ENCODE measurements at regions not wholly inside any gene's neighbourhood (a gene's known extent, or its start where the extent isn't known, plus 50 kb on each side); places are given as distances from the start of the nearest gene placed in this dataset.

- H3K4me3 Mint-ChIP-seq, result no peak overlapping the region
- no peaks in the 10 kb centered on the region for H3K9me3 Mint-ChIP-seq
- H3K4me1 Mint-ChIP-seq (ENCODE audit: low read depth), result peaks cover 5% of the 10 kb centered on the region
- no peaks in the 10 kb centered on the region for H3K36me3 Mint-ChIP-seq (ENCODE audit: low read depth)
- H3K27ac Mint-ChIP-seq, result no peak overlapping the region
- peaks cover 6% of the 10 kb centered on the region for H3K27me3 Mint-ChIP-seq (ENCODE audit: low read depth)
Observed at GRCh38 chr15:62875626-62876021, 166.9 kb upstream of the TPM1 start.

DNA sequence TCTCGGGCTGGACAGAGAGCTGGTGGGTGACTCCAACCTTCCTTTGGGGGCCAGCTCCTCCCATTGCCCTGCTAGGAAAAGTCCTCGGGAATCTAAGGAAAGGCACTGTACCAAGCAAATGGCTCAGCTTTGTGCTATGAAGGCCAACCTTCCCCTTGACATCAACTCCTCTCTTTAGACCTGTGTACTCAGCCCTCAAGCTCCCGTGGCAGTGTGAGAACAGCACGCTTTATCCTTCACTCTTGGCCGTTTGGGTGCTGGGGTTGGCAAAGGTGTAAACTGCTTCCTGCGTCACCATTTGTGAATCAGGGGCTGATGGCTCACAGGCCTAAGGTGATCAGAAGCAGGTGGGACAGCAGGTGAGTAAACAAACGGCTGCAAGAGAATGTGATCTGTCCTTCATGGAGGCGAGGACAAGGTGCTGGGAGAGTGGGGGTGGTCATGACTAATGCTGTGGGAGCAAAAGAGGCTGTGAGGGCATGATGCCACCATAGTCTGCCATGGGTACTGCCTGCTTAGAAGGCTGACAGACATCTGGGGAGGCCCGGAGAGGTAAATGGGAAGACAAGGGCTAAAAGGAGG lies 165.2 kb upstream of the TPM1 start:
- H3K27ac Mint-ChIP-seq, result no peak overlapping the region
- peaks cover 9% of the 10 kb centered on the region for H3K27me3 Mint-ChIP-seq (ENCODE audit: low read depth)
- H3K4me3 Mint-ChIP-seq, result no peak overlapping the region
- H3K9me3 Mint-ChIP-seq, result no peaks in the 10 kb centered on the region
- H3K4me1 Mint-ChIP-seq (ENCODE audit: low read depth), result peaks cover 5% of the 10 kb centered on the region
- H3K36me3 Mint-ChIP-seq (ENCODE audit: low read depth), result no peaks in the 10 kb centered on the region

- no peaks in the 10 kb centered on the region for H3K36me3 Mint-ChIP-seq (ENCODE audit: low read depth)
- peaks cover 16% of the 10 kb centered on the region for H3K27me3 Mint-ChIP-seq (ENCODE audit: low read depth)
- H3K9me3 Mint-ChIP-seq, result no peaks in the 10 kb centered on the region
- H3K4me3 Mint-ChIP-seq, result no peak overlapping the region
- H3K27ac Mint-ChIP-seq, result no peak overlapping the region
- H3K4me1 Mint-ChIP-seq (ENCODE audit: low read depth), result peaks cover 5% of the 10 kb centered on the region
Observed at GRCh38 chr15:62878070-62878469, 164.5 kb upstream of the TPM1 start.

GRCh38 chr15:62879770-62880169 lies 162.8 kb upstream of the TPM1 start:
- no peaks in the 10 kb centered on the region for H3K36me3 Mint-ChIP-seq (ENCODE audit: low read depth)
- no peaks in the 10 kb centered on the region for H3K9me3 Mint-ChIP-seq
- H3K27ac Mint-ChIP-seq, result no peak overlapping the region
- no peak overlapping the region for H3K4me3 Mint-ChIP-seq
- H3K4me1 Mint-ChIP-seq (ENCODE audit: low read depth), result peaks cover 5% of the 10 kb centered on the region
- H3K27me3 Mint-ChIP-seq (ENCODE audit: low read depth), result peaks cover 21% of the 10 kb centered on the region

DNA sequence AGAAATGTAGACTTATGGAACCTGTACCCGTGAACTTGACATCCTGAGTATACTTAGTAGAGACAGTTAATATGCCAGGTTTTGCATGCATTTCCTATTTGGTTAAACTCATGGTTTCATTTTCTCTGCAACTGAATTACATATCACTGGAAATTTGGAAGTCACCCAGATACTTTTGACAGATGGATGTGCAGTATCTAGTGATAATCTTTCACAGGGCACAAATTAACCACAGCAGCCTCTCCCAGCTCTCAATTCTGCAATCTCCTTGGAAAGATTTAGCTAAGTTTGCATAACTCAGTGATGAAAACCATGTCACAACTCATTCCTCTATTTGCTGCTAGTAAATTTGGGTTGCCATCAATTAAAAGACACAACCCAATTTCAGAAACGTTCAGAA lies 162.3 kb upstream of the TPM1 start:
- H3K9me3 Mint-ChIP-seq, result no peaks in the 10 kb centered on the region
- H3K4me3 Mint-ChIP-seq, result no peak overlapping the region
- H3K27ac Mint-ChIP-seq, result no peak overlapping the region
- no peaks in the 10 kb centered on the region for H3K36me3 Mint-ChIP-seq (ENCODE audit: low read depth)
- H3K4me1 Mint-ChIP-seq (ENCODE audit: low read depth), result peaks cover 5% of the 10 kb centered on the region
- peaks cover 21% of the 10 kb centered on the region for H3K27me3 Mint-ChIP-seq (ENCODE audit: low read depth)

GRCh38 chr15:62881056-62881455 lies 161.5 kb upstream of the TPM1 start:
- peaks cover 21% of the 10 kb centered on the region for H3K27me3 Mint-ChIP-seq (ENCODE audit: low read depth)
- H3K27ac Mint-ChIP-seq, result no peak overlapping the region
- no peak overlapping the region for H3K4me3 Mint-ChIP-seq
- peaks cover 5% of the 10 kb centered on the region for H3K4me1 Mint-ChIP-seq (ENCODE audit: low read depth)
- no peaks in the 10 kb centered on the region for H3K9me3 Mint-ChIP-seq
- no peaks in the 10 kb centered on the region for H3K36me3 Mint-ChIP-seq (ENCODE audit: low read depth)

- Mint-ChIP-seq H3K9me3 (no peaks in the 10 kb centered on the region), H3K27me3 (ENCODE audit: low read depth) (peaks cover 21% of the 10 kb centered on the region), H3K36me3 (ENCODE audit: low read depth) (no peaks in the 10 kb centered on the region), H3K4me1 (ENCODE audit: low read depth) (peaks cover 5% of the 10 kb centered on the region), H3K27ac (no peak overlapping the region), H3K4me3 (no peak overlapping the region)
Observed at GRCh38 chr15:62883938-62884479, 158.5 kb upstream of the TPM1 start.

DNA sequence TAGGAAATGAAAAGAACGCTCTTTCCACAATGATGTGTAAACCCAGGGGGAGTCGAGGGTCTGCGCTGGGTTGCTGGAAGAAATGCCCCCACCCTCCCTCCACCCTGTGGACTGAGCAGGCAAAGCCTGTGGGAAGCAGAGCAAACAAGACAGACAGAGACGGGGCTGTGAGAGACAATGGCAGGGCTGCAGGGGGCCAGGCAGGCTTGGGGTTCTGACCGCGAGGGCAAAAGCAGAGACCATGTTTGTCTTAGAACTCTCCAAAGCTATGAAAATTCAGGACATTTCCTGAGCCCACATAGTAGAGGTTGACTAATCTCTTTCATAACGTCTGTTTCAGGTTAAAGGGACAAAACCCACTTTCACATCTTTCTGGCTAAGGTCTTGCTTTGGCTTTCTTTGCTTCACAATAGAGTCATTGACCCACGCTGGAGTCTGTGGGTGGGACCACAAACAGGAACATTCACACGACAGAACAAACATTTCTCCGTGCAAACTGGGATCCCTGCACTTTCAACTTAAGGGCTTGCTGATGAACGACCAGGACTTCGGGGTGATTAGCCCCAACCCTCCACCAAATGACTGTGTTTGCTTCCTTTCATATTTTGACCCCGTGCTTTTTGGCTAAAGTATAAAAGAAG lies 156.0 kb upstream of the TPM1 start:
- Mint-ChIP-seq H3K4me3 (no peak overlapping the region), H3K27me3 (ENCODE audit: low read depth) (peaks cover 19% of the 10 kb centered on the region), H3K27ac (no peak overlapping the region), H3K9me3 (no peaks in the 10 kb centered on the region), H3K36me3 (ENCODE audit: low read depth) (no peaks in the 10 kb centered on the region), H3K4me1 (ENCODE audit: low read depth) (no peaks in the 10 kb centered on the region)

- Mint-ChIP-seq H3K4me3 (no peak overlapping the region), H3K9me3 (no peaks in the 10 kb centered on the region), H3K36me3 (ENCODE audit: low read depth) (no peaks in the 10 kb centered on the region), H3K27ac (no peak overlapping the region), H3K4me1 (ENCODE audit: low read depth) (no peaks in the 10 kb centered on the region), H3K27me3 (ENCODE audit: low read depth) (peaks cover 18% of the 10 kb centered on the region)
Observed at GRCh38 chr15:62887113-62887570, 155.4 kb upstream of the TPM1 start.

DNA sequence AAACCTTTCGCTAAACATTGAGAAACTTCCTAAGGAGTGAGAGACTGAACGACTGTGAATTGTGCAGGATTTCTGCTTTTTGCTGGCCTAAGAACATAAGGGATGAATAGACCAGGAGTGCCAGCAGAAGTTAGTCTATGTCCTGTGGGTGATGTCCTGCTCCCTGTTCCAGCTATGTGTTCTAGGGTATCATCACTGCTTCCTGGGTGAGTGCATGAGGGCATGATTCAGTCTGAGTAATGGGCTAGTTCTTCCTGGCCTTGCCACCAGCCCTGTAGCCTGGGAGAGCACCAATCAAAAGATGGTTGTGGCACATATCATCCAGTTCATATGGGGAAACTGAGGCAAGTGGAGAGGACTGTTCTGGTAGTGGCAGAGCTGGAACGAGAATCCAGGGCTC lies 153.9 kb upstream of the TPM1 start:
- no peaks in the 10 kb centered on the region for H3K36me3 Mint-ChIP-seq (ENCODE audit: low read depth)
- H3K4me1 Mint-ChIP-seq (ENCODE audit: low read depth), result no peaks in the 10 kb centered on the region
- H3K27me3 Mint-ChIP-seq (ENCODE audit: low read depth), result peaks cover 4% of the 10 kb centered on the region
- H3K27ac Mint-ChIP-seq, result no peak overlapping the region
- no peak overlapping the region for H3K4me3 Mint-ChIP-seq
- H3K9me3 Mint-ChIP-seq, result no peaks in the 10 kb centered on the region

DNA sequence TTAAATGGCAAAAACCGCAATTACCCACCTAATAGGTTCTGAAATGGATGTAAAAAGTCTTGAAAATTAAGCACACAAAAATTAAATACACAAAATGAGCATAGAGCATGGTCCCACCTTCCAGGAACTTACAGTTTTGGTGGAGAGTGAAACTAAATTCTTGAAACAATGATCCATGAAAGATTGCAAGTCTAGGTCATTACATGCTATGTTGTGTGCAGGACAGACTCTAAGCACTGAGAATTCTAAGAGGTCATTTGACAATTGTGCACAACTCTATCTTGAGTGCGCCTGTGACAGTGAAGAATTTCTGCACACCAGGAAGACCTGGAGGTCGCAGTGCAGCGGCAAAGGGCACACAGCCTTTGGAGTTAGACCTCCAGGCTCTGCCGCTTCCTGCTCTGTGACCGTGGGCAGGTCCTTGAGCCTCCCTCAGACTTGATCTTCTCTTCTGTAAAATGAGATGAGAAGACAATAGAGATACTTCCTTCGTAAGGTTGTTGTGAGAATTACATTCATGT lies 153.3 kb upstream of the TPM1 start:
- Mint-ChIP-seq H3K4me3 (no peak overlapping the region), H3K36me3 (ENCODE audit: low read depth) (no peaks in the 10 kb centered on the region), H3K9me3 (no peaks in the 10 kb centered on the region), H3K27me3 (ENCODE audit: low read depth) (peaks cover 4% of the 10 kb centered on the region), H3K4me1 (ENCODE audit: low read depth) (no peaks in the 10 kb centered on the region), H3K27ac (no peak overlapping the region)

GRCh38 chr15:62889734-62890505 lies 152.6 kb upstream of the TPM1 start:
- H3K4me3 Mint-ChIP-seq, result no peak overlapping the region
- H3K4me1 Mint-ChIP-seq (ENCODE audit: low read depth), result no peaks in the 10 kb centered on the region
- H3K9me3 Mint-ChIP-seq, result no peaks in the 10 kb centered on the region
- H3K27me3 Mint-ChIP-seq (ENCODE audit: low read depth), result peaks cover 4% of the 10 kb centered on the region
- no peaks in the 10 kb centered on the region for H3K36me3 Mint-ChIP-seq (ENCODE audit: low read depth)
- H3K27ac Mint-ChIP-seq, result no peak overlapping the region

DNA sequence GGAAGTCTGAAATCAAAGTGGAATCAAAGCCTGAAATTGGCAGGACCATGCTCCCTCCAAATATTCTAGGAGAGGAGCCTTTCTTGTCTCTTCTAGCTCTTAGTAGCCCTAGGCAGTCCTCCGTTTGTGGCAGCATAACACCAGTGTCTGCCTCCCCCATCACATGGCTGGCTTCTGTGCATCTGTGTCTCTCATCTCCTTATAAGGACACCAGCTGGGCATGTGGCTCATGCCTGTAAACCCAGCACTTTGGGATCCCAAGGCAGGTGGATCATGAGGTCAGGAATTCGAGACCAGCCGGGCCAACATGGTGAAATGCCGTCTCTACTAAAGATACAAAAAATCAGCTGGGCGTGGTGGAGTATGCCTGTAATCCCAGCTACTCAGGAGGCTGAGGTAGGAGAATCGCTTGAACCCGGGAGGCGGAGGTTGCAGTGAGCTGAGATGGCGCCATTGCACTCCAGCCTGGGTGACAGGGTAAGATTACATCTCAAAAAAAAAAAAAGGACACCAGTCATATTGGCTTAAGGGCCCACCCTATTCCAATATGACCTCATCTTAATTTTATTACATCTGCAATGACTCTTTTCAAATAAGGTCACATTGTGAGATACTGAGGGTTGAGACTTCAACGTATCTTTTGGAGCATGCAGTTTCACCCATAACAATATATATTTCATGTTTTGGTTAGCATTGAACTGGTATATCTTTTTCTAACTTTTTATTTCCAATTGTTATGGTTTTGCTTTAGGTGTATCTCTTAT lies 148.0 kb upstream of the TPM1 start:
- no peaks in the 10 kb centered on the region for H3K4me1 Mint-ChIP-seq (ENCODE audit: low read depth)
- no peak overlapping the region for H3K27ac Mint-ChIP-seq
- no peaks in the 10 kb centered on the region for H3K9me3 Mint-ChIP-seq
- no peak overlapping the region for H3K4me3 Mint-ChIP-seq
- no peaks in the 10 kb centered on the region for H3K36me3 Mint-ChIP-seq (ENCODE audit: low read depth)
- H3K27me3 Mint-ChIP-seq (ENCODE audit: low read depth), result peaks cover 4% of the 10 kb centered on the region

GRCh38 chr15:62895139-62895866 lies 147.2 kb upstream of the TPM1 start:
- H3K9me3 Mint-ChIP-seq, result no peaks in the 10 kb centered on the region
- no peaks in the 10 kb centered on the region for H3K36me3 Mint-ChIP-seq (ENCODE audit: low read depth)
- H3K27ac Mint-ChIP-seq, result no peak overlapping the region
- no peaks in the 10 kb centered on the region for H3K4me1 Mint-ChIP-seq (ENCODE audit: low read depth)
- H3K27me3 Mint-ChIP-seq (ENCODE audit: low read depth), result peaks cover under 1% of the 10 kb centered on the region
- H3K4me3 Mint-ChIP-seq, result no peak overlapping the region
